B cell (primary cell): ENCODE measurements at regions not wholly inside any gene's neighbourhood (a gene's known extent, or its start where the extent isn't known, plus 50 kb on each side); places are given as distances from the start of the nearest gene placed in this dataset.

Experiments used
- EZH2 ChIP-seq: IDR thresholded peaks from 2 replicates; pipeline ENCODE4 v1.6.1; 2012; ENCODE audit warnings: borderline replicate concordance, low read depth, mild to moderate bottlenecking, moderate library complexity, low read length; ENCODE audit not compliant: insufficient read depth, poor library complexity, severe bottlenecking
- TF ChIP-seq, protein P1 (sequence below): fragments of 200-600 bp; IDR thresholded peaks from one replicate; pipeline ENCODE4 v1.8.0; 2022; ENCODE audit warnings: antibody characterized with exemption, mild to moderate bottlenecking

DNA sequence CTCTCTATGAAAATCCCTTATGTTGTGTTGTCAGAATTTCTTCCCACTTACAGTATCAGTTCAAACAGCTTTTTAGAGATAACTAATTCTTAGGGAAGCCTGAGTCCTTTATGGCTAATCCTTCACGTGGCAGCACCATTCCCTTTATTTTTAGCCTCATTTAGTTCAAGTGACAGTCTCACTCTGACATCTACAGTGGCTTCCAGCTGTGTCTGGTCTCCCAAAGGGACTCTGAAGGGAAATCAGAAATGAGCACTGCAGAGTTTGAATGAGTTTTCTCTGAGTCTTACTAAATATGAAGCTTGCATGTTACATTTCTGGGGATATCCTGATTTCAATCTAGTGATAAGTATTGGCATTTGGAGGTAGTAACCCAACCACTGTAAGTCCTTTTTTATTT, 1104.1 kb downstream of the CDH11 start:
- TF ChIP-seq, protein P1, sequence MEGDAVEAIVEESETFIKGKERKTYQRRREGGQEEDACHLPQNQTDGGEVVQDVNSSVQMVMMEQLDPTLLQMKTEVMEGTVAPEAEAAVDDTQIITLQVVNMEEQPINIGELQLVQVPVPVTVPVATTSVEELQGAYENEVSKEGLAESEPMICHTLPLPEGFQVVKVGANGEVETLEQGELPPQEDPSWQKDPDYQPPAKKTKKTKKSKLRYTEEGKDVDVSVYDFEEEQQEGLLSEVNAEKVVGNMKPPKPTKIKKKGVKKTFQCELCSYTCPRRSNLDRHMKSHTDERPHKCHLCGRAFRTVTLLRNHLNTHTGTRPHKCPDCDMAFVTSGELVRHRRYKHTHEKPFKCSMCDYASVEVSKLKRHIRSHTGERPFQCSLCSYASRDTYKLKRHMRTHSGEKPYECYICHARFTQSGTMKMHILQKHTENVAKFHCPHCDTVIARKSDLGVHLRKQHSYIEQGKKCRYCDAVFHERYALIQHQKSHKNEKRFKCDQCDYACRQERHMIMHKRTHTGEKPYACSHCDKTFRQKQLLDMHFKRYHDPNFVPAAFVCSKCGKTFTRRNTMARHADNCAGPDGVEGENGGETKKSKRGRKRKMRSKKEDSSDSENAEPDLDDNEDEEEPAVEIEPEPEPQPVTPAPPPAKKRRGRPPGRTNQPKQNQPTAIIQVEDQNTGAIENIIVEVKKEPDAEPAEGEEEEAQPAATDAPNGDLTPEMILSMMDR: no peak
- no peak for TF ChIP-seq EZH2
